HG03354 (cell line): ENCODE measurements at regions not wholly inside any gene's neighbourhood (a gene's known extent, or its start where the extent isn't known, plus 50 kb on each side); places are given as distances from the start of the nearest gene placed in this dataset.

ENCODE experiments used
- ATAC-seq: cut with Tn5 transposase; IDR thresholded peaks from one replicate; pipeline ENCODE4 v1.9.1; 2021; ENCODE audit warnings: mild to moderate bottlenecking; ENCODE audit not compliant: unreplicated experiment, poor library complexity, severe bottlenecking

- no peak for ATAC-seq
Measured at GRCh38 chr22:48147831-48148230, 1385.4 kb downstream of the TBC1D22A start.

GRCh38 chr22:48147404-48147803, 1385.0 kb downstream of the TBC1D22A start:
- no peak for ATAC-seq

- ATAC-seq = no peak
Measured at GRCh38 chr22:48146426-48146825, 1384.0 kb downstream of the TBC1D22A start.

GRCh38 chr22:48145738-48146137, 1383.3 kb downstream of the TBC1D22A start:
- no peak for ATAC-seq

GRCh38 chr22:48144318-48144717, 1381.9 kb downstream of the TBC1D22A start:
- no peak for ATAC-seq

GRCh38 chr22:48143856-48144255, 1381.4 kb downstream of the TBC1D22A start:
- no peak for ATAC-seq

GRCh38 chr22:48142388-48142787, 1379.9 kb downstream of the TBC1D22A start:
- ATAC-seq = no peak

- no peak for ATAC-seq
Measured at GRCh38 chr22:48141301-48141700, 1378.9 kb downstream of the TBC1D22A start.

- no peak for ATAC-seq
Measured at GRCh38 chr22:48140261-48140813, 1377.9 kb downstream of the TBC1D22A start.

GRCh38 chr22:48139776-48140175, 1377.3 kb downstream of the TBC1D22A start:
- ATAC-seq = no peak

- ATAC-seq = no peak
Measured at GRCh38 chr22:48138855-48139254, 1376.4 kb downstream of the TBC1D22A start.

- no peak for ATAC-seq
Measured at GRCh38 chr22:48138427-48138826, 1376.0 kb downstream of the TBC1D22A start.

- no peak for ATAC-seq
Measured at GRCh38 chr22:48137640-48138039, 1375.2 kb downstream of the TBC1D22A start.

- ATAC-seq = no peak
Measured at GRCh38 chr22:48135592-48135991, 1373.1 kb downstream of the TBC1D22A start.

- ATAC-seq = no peak
Measured at GRCh38 chr22:48125416-48125815, 1363.0 kb downstream of the TBC1D22A start.

GRCh38 chr22:48121984-48122383, 1359.5 kb downstream of the TBC1D22A start:
- ATAC-seq = no peak

GRCh38 chr22:48118654-48119053, 1356.2 kb downstream of the TBC1D22A start:
- no peak for ATAC-seq

- no peak for ATAC-seq
Measured at GRCh38 chr22:48116871-48117270, 1354.4 kb downstream of the TBC1D22A start.

GRCh38 chr22:48112687-48113521, 1350.5 kb downstream of the TBC1D22A start:
- ATAC-seq = no peak

- ATAC-seq = no peak
Measured at GRCh38 chr22:48106715-48107259, 1344.3 kb downstream of the TBC1D22A start.

- ATAC-seq = no peak
Measured at GRCh38 chr22:48106215-48106614, 1343.8 kb downstream of the TBC1D22A start.
